Endothelial cell of umbilical vein (primary cell): ENCODE measurements at regions not wholly inside any gene's neighbourhood (a gene's known extent, or its start where the extent isn't known, plus 50 kb on each side); places are given as distances from the start of the nearest gene placed in this dataset.

Source experiments
- BruUV-seq: library from RNA; stranded (reverse); fragments of 400-500 nt; replicated peaks from 2 replicates; lab custom pipeline; 2021; lab: Mats Ljungman, UMichigan
- CTCF ChIA-PET: fragments of 300-600, 350-600 bp; sonication (Branson Sonifier 250); formaldehyde crosslinking; loops from one replicate; lab custom pipeline; 2021; ENCODE audit warnings: antibody characterized with exemption, inconsistent platforms; lab: Charles Lee
- POLR2A ChIA-PET: fragments of 300-600, 350-600 bp; sonication (Branson Sonifier 250); formaldehyde crosslinking; loops from one replicate; lab custom pipeline; 2021; ENCODE audit warnings: antibody characterized with exemption, inconsistent platforms; lab: Charles Lee
- DNase-seq: peaks from one replicate; pipeline ENCODE4 v3.0.0-alpha.2; 2011; ENCODE audit warnings: low read depth, low spot score
- FAIRE-seq: peaks from 2 replicates; lab custom pipeline; 2011; peaks lifted over from hg19 to GRCh38; lab: Jason Lieb, UNC
- H2AFZ ChIP-seq: 2 replicates; pipeline ENCODE4 v1.6.0; 2012; ENCODE audit warnings: low read depth, low read length, control low read depth, inconsistent platforms
- H3K27ac ChIP-seq: 2 replicates; pipeline ENCODE4 v1.5.1; 2011; ENCODE audit warnings: low read depth, mild to moderate bottlenecking, control low read depth, low read length, moderate library complexity; ENCODE audit not compliant: insufficient read depth
- H3K27me3 ChIP-seq, 2 experiments: 2 replicates each; pipeline versions ENCODE4 v1.6.0 to v1.6.1; 2011; ENCODE audit warnings: low read length in 2 of 2, mixed read lengths in 1 of 2; ENCODE audit not compliant: control insufficient read depth in 2 of 2, insufficient read depth in 2 of 2
- H3K36me3 ChIP-seq, 2 experiments: 2 replicates in 1 of 2; 3 replicates in 1 of 2; pipeline ENCODE4 v1.5.1; 2011; ENCODE audit warnings: low read length in 2 of 2, mild to moderate bottlenecking in 1 of 2, moderate library complexity in 1 of 2; ENCODE audit not compliant: control insufficient read depth in 2 of 2, insufficient read depth in 2 of 2; ENCODE audit errors: extremely low read depth in 1 of 2
- H3K4me1 ChIP-seq: 3 replicates; pipeline ENCODE4 v1.5.1; 2011; ENCODE audit warnings: mild to moderate bottlenecking, low read length; ENCODE audit not compliant: control insufficient read depth, insufficient read depth; ENCODE audit errors: extremely low read depth
- H3K4me2 ChIP-seq: 2 replicates; pipeline ENCODE4 v1.6.1; 2011; ENCODE audit warnings: low read length, control low read depth, mixed read lengths; ENCODE audit not compliant: insufficient read depth
- H3K4me3 ChIP-seq, 3 experiments: fragments of 200-600 bp in 1 of 3; sonication (generic), shearing (Covaris generic) in 1 of 3; replicated peaks in 1 of 3; 2 replicates each; pipeline ENCODE4 v1.5.1; 2011 to 2016; ENCODE audit warnings: control low read depth in 3 of 3, low read length in 3 of 3, mild to moderate bottlenecking in 2 of 3, inconsistent platforms in 1 of 3, low read depth in 1 of 3, moderate library complexity in 1 of 3; ENCODE audit not compliant: insufficient read depth in 1 of 3
- H3K79me2 ChIP-seq: 2 replicates; pipeline ENCODE4 v1.6.0; 2012; ENCODE audit warnings: low read length, inconsistent platforms; ENCODE audit not compliant: control insufficient read depth, insufficient read depth
- H3K9ac ChIP-seq: replicated peaks from 2 replicates; pipeline ENCODE3; 2011; ENCODE audit warnings: low read length, control low read depth; ENCODE audit not compliant: insufficient read depth; ENCODE audit errors: extremely low read depth
- H3K9me1 ChIP-seq: replicated peaks from 3 replicates; pipeline ENCODE4 v1.6.0; 2011; ENCODE audit warnings: mild to moderate bottlenecking, low read length; ENCODE audit not compliant: control insufficient read depth, insufficient read depth; ENCODE audit errors: extremely low read depth
- H3K9me3 ChIP-seq: replicated peaks from 2 replicates; pipeline ENCODE4 v1.5.1; 2012; ENCODE audit warnings: low read length, inconsistent platforms; ENCODE audit not compliant: control insufficient read depth, insufficient read depth
- H4K20me1 ChIP-seq: replicated peaks from 2 replicates; pipeline ENCODE3; 2011; ENCODE audit warnings: mild to moderate bottlenecking, low read length; ENCODE audit not compliant: control insufficient read depth, insufficient read depth; ENCODE audit errors: extremely low read depth
- CTCF ChIP-seq, 2 donors: IDR thresholded peaks; 1 replicate in 1 of 2; 2 replicates in 1 of 2; pipeline ENCODE4 v1.5.1; 2011; ENCODE audit warnings: low read length in 2 of 2, mild to moderate bottlenecking in 2 of 2, moderate library complexity in 2 of 2, control low read depth in 1 of 2, inconsistent platforms in 1 of 2, low read depth in 1 of 2; ENCODE audit not compliant: insufficient read depth in 1 of 2; ENCODE audit errors: extremely low read depth in 1 of 2
- EZH2 ChIP-seq: IDR thresholded peaks from 2 replicates; pipeline ENCODE4 v1.6.1; 2012; ENCODE audit warnings: borderline replicate concordance, low read depth, mild to moderate bottlenecking, moderate library complexity, low read length, inconsistent platforms; ENCODE audit not compliant: severe bottlenecking
- FOS ChIP-seq: IDR thresholded peaks from 2 replicates; pipeline ENCODE4 v1.6.1; 2011; ENCODE audit warnings: mild to moderate bottlenecking, low read length, moderate library complexity, borderline replicate concordance; ENCODE audit not compliant: insufficient read depth
- GATA2 ChIP-seq: IDR thresholded peaks from 2 replicates; pipeline ENCODE4 v1.7.0; 2011; ENCODE audit warnings: low read depth, mild to moderate bottlenecking, moderate library complexity, mixed read lengths, low read length; ENCODE audit not compliant: insufficient read length, insufficient read depth
- JUN ChIP-seq: IDR thresholded peaks from 2 replicates; pipeline ENCODE4 v1.6.1; 2011; ENCODE audit warnings: borderline replicate concordance, low read depth; ENCODE audit not compliant: insufficient read length, insufficient read depth
- MAX ChIP-seq: IDR thresholded peaks from 2 replicates; pipeline ENCODE4 v1.6.1; 2011; ENCODE audit not compliant: insufficient read depth, insufficient read length
- MYC ChIP-seq: IDR thresholded peaks from one replicate; pipeline ENCODE4 v1.6.1; 2011; ENCODE audit warnings: mild to moderate bottlenecking, low read depth, low read length
- POLR2A ChIP-seq: IDR thresholded peaks from 2 replicates; pipeline ENCODE4 v1.6.1; 2012; ENCODE audit warnings: low read depth, mild to moderate bottlenecking, control low read depth, low read length
- POLR2AphosphoS5 ChIP-seq: IDR thresholded peaks from 2 replicates; pipeline ENCODE4 v1.6.1; 2012; ENCODE audit warnings: low read depth, mild to moderate bottlenecking, control low read depth, low read length, moderate library complexity; ENCODE audit not compliant: insufficient read depth
- dilution Hi-C: fragments of 300-500 bp; cut with MboI; formaldehyde crosslinking; loops from one replicate; pipeline ENCODE4 v1.15.0; 2019; ENCODE audit warnings: low sequenced_read_pairs; ENCODE audit not compliant: extremely low pct_ligation_motif_present
- intact Hi-C: fragments of 100-400 bp; cut with micrococcal nuclease; formaldehyde crosslinking; loops from one replicate; pipeline ENCODE4 v1.10.0; 2022

GRCh38 chr2:6434438-6434837, 431.3 kb downstream of the CMPK2 start:
- H3K4me1 ChIP-seq, result no peaks in the 10 kb centered on the region
- no peaks in the 10 kb centered on the region for H4K20me1 ChIP-seq
- no peak for FAIRE-seq
- H3K4me3 ChIP-seq, result no peak overlapping the region
- no peak overlapping the region for H3K27ac ChIP-seq
- peaks cover 4% of the 10 kb centered on the region for H3K9me3 ChIP-seq
- H2AFZ ChIP-seq, result no peak overlapping the region
- POLR2A ChIA-PET, result no interaction called here
- CTCF ChIA-PET, result no interaction called here
- TF ChIP-seq JUN (no peak), POLR2A (no peak), CTCF (IDR thresholded peaks at IDR 0.05; ENCODE audit: extremely low read depth in 1 of 2, insufficient read depth in 1 of 2, low read depth in 1 of 2, low read length in 2 of 2) (no peak), POLR2AphosphoS5 (no peak), EZH2 (no peak), MYC (no peak), FOS (no peak), MAX (no peak), GATA2 (no peak)
- no peaks in the 10 kb centered on the region for H3K79me2 ChIP-seq
- no peak for DNase-seq
- H3K9me1 ChIP-seq, result no peaks in the 10 kb centered on the region
- intact Hi-C loops, result no loop called here
- H3K36me3 ChIP-seq, result no peaks in the 10 kb centered on the region
- no peak overlapping the region for H3K9ac ChIP-seq
- H3K4me2 ChIP-seq, result no peak overlapping the region
- dilution Hi-C loops, result no loop called here
- no peaks in the 10 kb centered on the region for H3K27me3 ChIP-seq
- no TSS peak for BruUV-seq
